K562 (cell line): ENCODE measurements at regions not wholly inside any gene's neighbourhood (a gene's known extent, or its start where the extent isn't known, plus 50 kb on each side); places are given as distances from the start of the nearest gene placed in this dataset.

Source experiments
- E2F1 ChIP-seq: sonication (generic); formaldehyde crosslinking; IDR thresholded peaks from 2 replicates; pipeline ENCODE4 v1.8.1; 2023; ENCODE audit warnings: mild to moderate bottlenecking, missing genetic modification reagents, moderate library complexity
- EZH2 ChIP-seq: IDR thresholded peaks from 2 replicates; pipeline ENCODE4 v1.6.1; 2012; ENCODE audit warnings: low read depth, mild to moderate bottlenecking, inconsistent platforms, low read length, borderline replicate concordance
- JUND ChIP-seq, 2 experiments: IDR thresholded peaks; 2 replicates in 1 of 2; 3 replicates in 1 of 2; pipeline ENCODE4 v1.6.1; 2011; ENCODE audit warnings: borderline replicate concordance in 2 of 2, low read depth in 2 of 2, low read length in 2 of 2, improper control_type of control experiment in 1 of 2, missing biosample characterization in 1 of 2, missing genetic modification characterization in 1 of 2, missing genetic modification reagents in 1 of 2
- MXI1 ChIP-seq: IDR thresholded peaks from 2 replicates; pipeline ENCODE4 v1.6.1; 2011; ENCODE audit warnings: low read depth, mild to moderate bottlenecking, improper control_type of control experiment, low read length
- RBM22 ChIP-seq: fragments of 200-400 bp; formaldehyde crosslinking; IDR thresholded peaks from 2 replicates; pipeline ENCODE4 v1.6.1; 2018; ENCODE audit warnings: low read length, low read depth; ENCODE audit not compliant: poor library complexity, severe bottlenecking
- TAF1 ChIP-seq: IDR thresholded peaks from 2 replicates; pipeline ENCODE4 v1.6.1; 2011; ENCODE audit warnings: mild to moderate bottlenecking, low read length, moderate library complexity; ENCODE audit not compliant: insufficient read depth, control insufficient read depth, severe bottlenecking; ENCODE audit errors: extremely low read depth

GRCh38 chr14:86639146-86639545 is 1109.2 kb downstream of the FLRT2 start:
- TF ChIP-seq JUND (IDR thresholded peaks at IDR 0.05; ENCODE audit: borderline replicate concordance, low read depth, low read length) (no peak), JUND (tag; IDR thresholded peaks at IDR 0.05; ENCODE audit: borderline replicate concordance, low read depth, low read length) (no peak), TAF1 (no peak), RBM22 (no peak), MXI1 (no peak), EZH2 (no peak), E2F1 (CRISPR knock-in tag) (no peak)
